HEK293T (cell line): ENCODE measurements at regions not wholly inside any gene's neighbourhood (a gene's known extent, or its start where the extent isn't known, plus 50 kb on each side); places are given as distances from the start of the nearest gene placed in this dataset.

Experiments
- CTCF ChIA-PET: fragments of 350-600 bp; formaldehyde crosslinking; extraction: SDS; loops from one replicate; lab custom pipeline; 2021; ENCODE audit warnings: antibody characterized with exemption, inconsistent platforms; lab: Yijun Ruan, JAX
- POLR2A ChIA-PET: fragments of 350-600 bp; formaldehyde crosslinking; extraction: SDS; loops from one replicate; lab custom pipeline; 2020; ENCODE audit warnings: antibody characterized with exemption, inconsistent platforms; lab: Yijun Ruan, JAX
- DNase-seq: peaks from one replicate; pipeline ENCODE4 v3.0.0; 2012; ENCODE audit warnings: mixed read lengths; ENCODE audit errors: extremely low spot score
- ARNT ChIP-seq: fragments of 450-650 bp; IDR thresholded peaks from 2 replicates; pipeline ENCODE4 v1.6.1; 2017; ENCODE audit warnings: mild to moderate bottlenecking
- BHLHE40 ChIP-seq: fragments of 450-650 bp; IDR thresholded peaks from 2 replicates; pipeline ENCODE4 v1.6.1; 2016; ENCODE audit warnings: mild to moderate bottlenecking, moderate library complexity, borderline replicate concordance
- CTBP1 ChIP-seq: fragments of 450-650 bp; IDR thresholded peaks from 2 replicates; pipeline ENCODE4 v1.6.1; 2016; ENCODE audit warnings: borderline replicate concordance
- ELF4 ChIP-seq: fragments of 450-650 bp; IDR thresholded peaks from 2 replicates; pipeline ENCODE4 v1.6.1; 2017; ENCODE audit warnings: antibody characterized with exemption
- FOXA1 ChIP-seq: fragments of 450-650 bp; IDR thresholded peaks from 2 replicates; pipeline ENCODE4 v1.6.1; 2016; ENCODE audit warnings: mild to moderate bottlenecking
- FOXK2 ChIP-seq: fragments of 450-650 bp; IDR thresholded peaks from 2 replicates; pipeline ENCODE4 v1.6.1; 2016; ENCODE audit warnings: mild to moderate bottlenecking
- FOXM1 ChIP-seq: fragments of 450-650 bp; IDR thresholded peaks from 2 replicates; pipeline ENCODE4 v1.6.1; 2017; ENCODE audit warnings: mild to moderate bottlenecking, borderline replicate concordance
- HDGF ChIP-seq: fragments of 450-650 bp; IDR thresholded peaks from 2 replicates; pipeline ENCODE4 v1.6.1; 2017; ENCODE audit warnings: antibody characterized with exemption, borderline replicate concordance
- L3MBTL2 ChIP-seq: fragments of 450-650 bp; conservative IDR thresholded peaks from 2 replicates; pipeline ENCODE4 v1.6.1; 2016; ENCODE audit warnings: mild to moderate bottlenecking
- LEF1 ChIP-seq: fragments of 450-650 bp; IDR thresholded peaks from 2 replicates; pipeline ENCODE4 v1.6.1; 2017; ENCODE audit warnings: mild to moderate bottlenecking, borderline replicate concordance
- NFRKB ChIP-seq: fragments of 450-650 bp; IDR thresholded peaks from 2 replicates; pipeline ENCODE4 v1.6.1; 2016; ENCODE audit warnings: mild to moderate bottlenecking, moderate library complexity
- SP1 ChIP-seq: fragments of 450-650 bp; IDR thresholded peaks from 2 replicates; pipeline ENCODE4 v1.6.1; 2017
- SUZ12 ChIP-seq: fragments of 450-650 bp; IDR thresholded peaks from 2 replicates; pipeline ENCODE4 v1.6.1; 2016; ENCODE audit warnings: mild to moderate bottlenecking
- TARDBP ChIP-seq: fragments of 450-650 bp; IDR thresholded peaks from 2 replicates; pipeline ENCODE4 v1.6.1; 2016
- ZNF384 ChIP-seq: fragments of 450-650 bp; IDR thresholded peaks from 2 replicates; pipeline ENCODE4 v1.6.1; 2016
- TF ChIP-seq, protein P1 (sequence below): fragments of 450-650 bp; IDR thresholded peaks from 2 replicates; pipeline ENCODE4 v1.6.1; 2016

- ChIA-PET CTCF (no interaction called here), POLR2A (no interaction called here)
- DNase-seq = no peak
- TF ChIP-seq L3MBTL2 (no peak), FOXM1 (no peak)
These were observed 138.9 kb downstream of the MN1 start for GRCh38 chr22:27662359-27663301.

- CTCF ChIA-PET = no interaction called here
- POLR2A ChIA-PET = no interaction called here
- DNase-seq = no peak
- TF ChIP-seq HDGF = no peak
- no peak for TF ChIP-seq FOXA1
These were observed 137.7 kb downstream of the MN1 start for GRCh38 chr22:27663812-27664211.

DNA sequence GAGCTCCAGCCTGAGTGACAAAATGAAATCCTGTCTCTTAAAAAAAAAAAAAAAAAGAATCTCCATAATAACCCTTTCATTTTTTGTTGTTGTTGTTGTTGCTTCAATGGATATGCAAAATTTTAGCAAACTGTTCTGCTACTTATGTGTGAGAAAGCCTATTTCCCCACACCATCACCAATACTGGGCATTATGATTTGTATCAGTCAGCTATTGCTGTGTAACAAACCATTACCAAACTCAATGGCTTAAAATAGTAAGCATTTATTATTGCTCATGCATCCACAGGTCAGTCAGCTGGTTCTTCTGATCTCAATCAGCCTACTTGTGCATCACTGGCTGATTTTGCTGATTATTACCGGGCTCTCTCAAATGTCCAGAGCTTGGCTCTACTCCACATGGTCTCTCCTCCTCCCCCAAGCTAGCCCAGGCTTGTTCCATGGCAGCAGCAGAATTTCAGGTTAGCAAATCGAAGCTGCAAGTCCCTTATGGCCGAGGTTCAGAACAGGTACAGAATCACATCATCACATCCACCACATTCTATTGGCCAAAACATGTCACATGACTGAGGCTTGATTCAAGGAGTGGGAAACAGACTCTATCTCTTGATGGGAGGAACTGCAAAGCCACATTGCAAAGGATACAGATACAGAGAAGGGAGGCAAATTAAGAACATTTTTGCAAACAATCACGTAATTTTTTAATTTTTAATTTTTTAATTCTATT, 135.1 kb downstream of the MN1 start:
- DNase-seq = no peak
- POLR2A ChIA-PET = no interaction called here
- TF ChIP-seq L3MBTL2 = no peak
- TF ChIP-seq ELF4 = no peak
- TF ChIP-seq, protein P1, sequence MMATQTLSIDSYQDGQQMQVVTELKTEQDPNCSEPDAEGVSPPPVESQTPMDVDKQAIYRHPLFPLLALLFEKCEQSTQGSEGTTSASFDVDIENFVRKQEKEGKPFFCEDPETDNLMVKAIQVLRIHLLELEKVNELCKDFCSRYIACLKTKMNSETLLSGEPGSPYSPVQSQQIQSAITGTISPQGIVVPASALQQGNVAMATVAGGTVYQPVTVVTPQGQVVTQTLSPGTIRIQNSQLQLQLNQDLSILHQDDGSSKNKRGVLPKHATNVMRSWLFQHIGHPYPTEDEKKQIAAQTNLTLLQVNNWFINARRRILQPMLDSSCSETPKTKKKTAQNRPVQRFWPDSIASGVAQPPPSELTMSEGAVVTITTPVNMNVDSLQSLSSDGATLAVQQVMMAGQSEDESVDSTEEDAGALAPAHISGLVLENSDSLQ = no peak
- no peak for TF ChIP-seq LEF1
- TF ChIP-seq FOXA1 = no peak
- TF ChIP-seq TARDBP = no peak
- TF ChIP-seq FOXK2 = no peak
- TF ChIP-seq HDGF = no peak
- no peak for TF ChIP-seq BHLHE40
- TF ChIP-seq NFRKB = no peak
- TF ChIP-seq SUZ12 = no peak
- no peak for TF ChIP-seq ARNT
- no peak for TF ChIP-seq SP1
- TF ChIP-seq ZNF384 = no peak
- no peak for TF ChIP-seq CTBP1
- TF ChIP-seq FOXM1 = no peak
- CTCF ChIA-PET = interaction anchor here (1.1 to 1.4 kb wide), 2 partner anchors 11 to 16 kb away, joined by 3 to 4 read pairs; no protein-coding TSS in a partner anchor

- CTCF ChIA-PET = interaction anchor here (0.6 kb wide), 1 partner anchor 41 kb away, joined by 3 read pairs; no protein-coding TSS in a partner anchor
- POLR2A ChIA-PET = no interaction called here
- DNase-seq = peak; percentile 39
These were observed 134.3 kb downstream of the MN1 start for GRCh38 chr22:27667121-27667843.

GRCh38 chr22:27668828-27669797, 132.4 kb downstream of the MN1 start:
- CTCF ChIA-PET = no interaction called here
- no peak for TF ChIP-seq ARNT
- TF ChIP-seq NFRKB = no peak
- TF ChIP-seq LEF1 = no peak
- no peak for TF ChIP-seq TARDBP
- no peak for TF ChIP-seq SUZ12
- TF ChIP-seq CTBP1 = no peak
- no peak for TF ChIP-seq HDGF
- no peak for TF ChIP-seq FOXM1
- TF ChIP-seq BHLHE40 = no peak
- no peak for TF ChIP-seq L3MBTL2
- no peak for TF ChIP-seq ZNF384
- POLR2A ChIA-PET = no interaction called here
- no peak for DNase-seq

More at GRCh38 chr22:27667121-27667843, 134.3 kb downstream of the MN1 start:
- no peak for TF ChIP-seq TARDBP
- TF ChIP-seq, protein P1 = peak; percentile 96
